CD4-positive, alpha-beta T cell (primary cell): ENCODE measurements at regions not wholly inside any gene's neighbourhood (a gene's known extent, or its start where the extent isn't known, plus 50 kb on each side); places are given as distances from the start of the nearest gene placed in this dataset.

Experiments
- ATAC-seq: fragments of 200-7000 bp; cut with Tn5 transposase; one replicate; pipeline ENCODE4 v1.10.0; 2022; ENCODE audit warnings: mild to moderate bottlenecking; ENCODE audit not compliant: poor library complexity
- CTCF ChIA-PET: fragments of 350-600 bp; sonication (Branson Sonifier 250); formaldehyde crosslinking; loops from one replicate; lab custom pipeline; 2021; ENCODE audit warnings: antibody characterized with exemption, inconsistent platforms; lab: Charles Lee
- POLR2A ChIA-PET: fragments of 350-600 bp; sonication (Branson Sonifier 250); formaldehyde crosslinking; loops from one replicate; lab custom pipeline; 2021; ENCODE audit warnings: antibody characterized with exemption, inconsistent platforms; lab: Charles Lee
- DNase-seq, 14 experiments: peaks; one replicate each; pipeline ENCODE4 v3.0.0-alpha.2; 2013 to 2020; ENCODE audit warnings: mixed read lengths in 2 of 14
- H3K27ac ChIP-seq, 2 donors: one replicate each; pipeline versions ENCODE4 v1.5.1 to v1.7.0; 2013; ENCODE audit warnings: low read length in 2 of 2, low read depth in 1 of 2, mild to moderate bottlenecking in 1 of 2
- H3K27me3 ChIP-seq, 2 experiments: 1 replicate in 1 of 2; 2 replicates in 1 of 2; pipeline versions ENCODE4 v1.6.1 to v1.7.0; 2013; ENCODE audit warnings: low read length in 2 of 2, control low read depth in 1 of 2, mild to moderate bottlenecking in 1 of 2, moderate library complexity in 1 of 2; ENCODE audit not compliant: insufficient read depth in 2 of 2, control insufficient read depth in 1 of 2
- H3K36me3 ChIP-seq: one replicate; pipeline ENCODE4 v1.6.1; 2013; ENCODE audit warnings: low read length, control low read depth; ENCODE audit not compliant: insufficient read depth
- H3K4me1 ChIP-seq: one replicate; pipeline ENCODE4 v1.6.1; 2013; ENCODE audit warnings: low read length, control low read depth; ENCODE audit not compliant: insufficient read depth
- H3K4me3 ChIP-seq: one replicate; pipeline ENCODE4 v1.5.1; 2013; ENCODE audit warnings: mild to moderate bottlenecking, low read length, moderate library complexity
- H3K9me3 ChIP-seq, 2 experiments: 1 replicate in 1 of 2; 2 replicates in 1 of 2; pipeline versions ENCODE4 v1.6.1 to v1.7.0; 2013; ENCODE audit warnings: low read length in 2 of 2, mild to moderate bottlenecking in 2 of 2, control low read depth in 1 of 2, moderate library complexity in 1 of 2; ENCODE audit not compliant: control insufficient read depth in 1 of 2, insufficient read depth in 1 of 2
- H3K27ac Mint-ChIP-seq: one replicate; pipeline ENCODE4 v1.8.0; 2020; ENCODE audit warnings: mixed read lengths
- H3K27me3 Mint-ChIP-seq: one replicate; pipeline ENCODE4 v1.8.0; 2021; ENCODE audit warnings: mixed read lengths
- H3K36me3 Mint-ChIP-seq: one replicate; pipeline ENCODE4 v1.8.0; 2021; ENCODE audit warnings: low read depth, mixed read lengths
- H3K4me1 Mint-ChIP-seq: one replicate; pipeline ENCODE4 v1.8.0; 2021; ENCODE audit warnings: low read depth, mixed read lengths
- H3K4me3 Mint-ChIP-seq: one replicate; pipeline ENCODE4 v1.8.0; 2020; ENCODE audit warnings: mild to moderate bottlenecking, mixed read lengths
- H3K9me3 Mint-ChIP-seq: one replicate; pipeline ENCODE4 v1.8.0; 2020; ENCODE audit warnings: mixed read lengths
- intact Hi-C, 2 experiments: fragments of 100-400 bp; cut with DNase I in 1 of 2; cut with micrococcal nuclease in 1 of 2; formaldehyde crosslinking; loops; one replicate each; pipeline versions ENCODE4 v1.15.1 to v1.9.0; 2023 to 2025; cut with DNase I, micrococcal nuclease
- TF ChIP-seq, protein P1 (sequence below): fragments of 200-600 bp; IDR thresholded peaks from one replicate; pipeline ENCODE4 v1.8.0; 2022; ENCODE audit warnings: antibody characterized with exemption, mild to moderate bottlenecking

GRCh38 chr12:25034676-25035075 lies 85.8 kb upstream of the BCAT1 start:
- no peak overlapping the region for H3K4me3 ChIP-seq
- no peaks in the 10 kb centered on the region for H3K36me3 ChIP-seq
- H3K9me3 ChIP-seq, result no peaks in the 10 kb centered on the region
- ATAC-seq (no peak), DNase-seq (no peak)
- POLR2A ChIA-PET, result no interaction called here
- H3K27me3 Mint-ChIP-seq, result peaks cover 13% of the 10 kb centered on the region
- TF ChIP-seq, protein P1, sequence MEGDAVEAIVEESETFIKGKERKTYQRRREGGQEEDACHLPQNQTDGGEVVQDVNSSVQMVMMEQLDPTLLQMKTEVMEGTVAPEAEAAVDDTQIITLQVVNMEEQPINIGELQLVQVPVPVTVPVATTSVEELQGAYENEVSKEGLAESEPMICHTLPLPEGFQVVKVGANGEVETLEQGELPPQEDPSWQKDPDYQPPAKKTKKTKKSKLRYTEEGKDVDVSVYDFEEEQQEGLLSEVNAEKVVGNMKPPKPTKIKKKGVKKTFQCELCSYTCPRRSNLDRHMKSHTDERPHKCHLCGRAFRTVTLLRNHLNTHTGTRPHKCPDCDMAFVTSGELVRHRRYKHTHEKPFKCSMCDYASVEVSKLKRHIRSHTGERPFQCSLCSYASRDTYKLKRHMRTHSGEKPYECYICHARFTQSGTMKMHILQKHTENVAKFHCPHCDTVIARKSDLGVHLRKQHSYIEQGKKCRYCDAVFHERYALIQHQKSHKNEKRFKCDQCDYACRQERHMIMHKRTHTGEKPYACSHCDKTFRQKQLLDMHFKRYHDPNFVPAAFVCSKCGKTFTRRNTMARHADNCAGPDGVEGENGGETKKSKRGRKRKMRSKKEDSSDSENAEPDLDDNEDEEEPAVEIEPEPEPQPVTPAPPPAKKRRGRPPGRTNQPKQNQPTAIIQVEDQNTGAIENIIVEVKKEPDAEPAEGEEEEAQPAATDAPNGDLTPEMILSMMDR, result no peak
- no peaks in the 10 kb centered on the region for H3K9me3 Mint-ChIP-seq
- no peaks in the 10 kb centered on the region for H3K36me3 Mint-ChIP-seq
- H3K4me1 Mint-ChIP-seq, result no peaks in the 10 kb centered on the region
- H3K27me3 ChIP-seq, result no peaks in the 10 kb centered on the region
- CTCF ChIA-PET, result no interaction called here
- H3K4me1 ChIP-seq, result no peaks in the 10 kb centered on the region
- H3K27ac Mint-ChIP-seq, result no peak overlapping the region
- H3K27ac ChIP-seq, result no peak overlapping the region
- H3K4me3 Mint-ChIP-seq, result no peak overlapping the region
- intact Hi-C loops, result no loop called here

- TF ChIP-seq, protein P1, result no peak
- Mint-ChIP-seq H3K4me1 (no peaks in the 10 kb centered on the region), H3K27ac (no peak overlapping the region), H3K9me3 (no peaks in the 10 kb centered on the region), H3K27me3 (no peaks in the 10 kb centered on the region), H3K36me3 (no peaks in the 10 kb centered on the region), H3K4me3 (no peak overlapping the region)
- CTCF ChIA-PET, result interaction anchor here (0.6 to 0.9 kb wide), 2 partner anchors 11 to 79 kb away, joined by 3 to 4 read pairs; no protein-coding TSS in a partner anchor
- H3K4me1 ChIP-seq, result no peaks in the 10 kb centered on the region
- intact Hi-C loops, result no loop called here
- no peak overlapping the region for H3K27ac ChIP-seq
- no peaks in the 10 kb centered on the region for H3K9me3 ChIP-seq
- no peak for ATAC-seq
- no peak for DNase-seq
- H3K27me3 ChIP-seq, result no peaks in the 10 kb centered on the region
- H3K36me3 ChIP-seq, result no peaks in the 10 kb centered on the region
- H3K4me3 ChIP-seq, result no peak overlapping the region
- POLR2A ChIA-PET, result no interaction called here
These were observed 77.1 kb upstream of the BCAT1 start for GRCh38 chr12:25025951-25026490.

DNA sequence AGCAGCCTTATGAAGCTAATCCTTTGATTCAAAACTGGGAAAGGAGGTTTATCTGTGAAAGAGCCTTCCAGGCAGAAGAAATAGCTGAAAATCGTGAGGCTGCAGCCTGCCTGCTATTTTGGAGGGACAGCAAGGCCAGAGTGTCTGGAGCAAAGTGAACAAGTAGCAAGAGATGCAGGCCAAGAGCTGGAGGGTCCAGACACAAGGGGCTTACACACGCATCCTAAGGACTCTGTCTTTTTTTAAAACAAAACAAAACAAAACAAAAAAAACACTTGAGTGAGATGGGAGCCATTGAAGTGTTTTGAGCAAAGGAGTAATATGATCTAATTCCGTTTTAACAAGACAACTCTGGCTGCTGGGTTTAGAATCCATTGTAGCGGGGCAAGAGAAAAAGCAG lies 76.4 kb upstream of the BCAT1 start:
- H3K27ac Mint-ChIP-seq, result no peak overlapping the region
- no peaks in the 10 kb centered on the region for H3K36me3 Mint-ChIP-seq
- intact Hi-C loops, result no loop called here
- H3K4me1 ChIP-seq, result no peaks in the 10 kb centered on the region
- no peaks in the 10 kb centered on the region for H3K27me3 ChIP-seq
- no peaks in the 10 kb centered on the region for H3K36me3 ChIP-seq
- H3K4me3 Mint-ChIP-seq, result no peak overlapping the region
- TF ChIP-seq, protein P1, result no peak
- H3K27me3 Mint-ChIP-seq, result no peaks in the 10 kb centered on the region
- H3K27ac ChIP-seq, result no peak overlapping the region
- H3K9me3 Mint-ChIP-seq, result no peaks in the 10 kb centered on the region
- no peaks in the 10 kb centered on the region for H3K4me1 Mint-ChIP-seq
- ATAC-seq (no peak), DNase-seq (no peak)
- no peak overlapping the region for H3K4me3 ChIP-seq
- ChIA-PET POLR2A (interaction anchor here (0.5 to 0.7 kb wide), 2 partner anchors 26 to 67 kb away, joined by 3 read pairs; no protein-coding TSS in a partner anchor), CTCF (interaction anchor here (0.6 to 0.9 kb wide), 2 partner anchors 10 to 80 kb away, joined by 3 to 4 read pairs; no protein-coding TSS in a partner anchor)
- H3K9me3 ChIP-seq, result no peaks in the 10 kb centered on the region
